Activated CD4-positive, CD25-positive, alpha-beta regulatory T cell (primary cell): ENCODE measurements at regions not wholly inside any gene's neighbourhood (a gene's known extent, or its start where the extent isn't known, plus 50 kb on each side); places are given as distances from the start of the nearest gene placed in this dataset.
"Not testable (repeated sequence)": the region's sequence is repeated elsewhere in the genome, so short reads cannot be mapped to it uniquely, and the experiment has no call there.

Experiments used
- DNase-seq, 4 experiments: peaks; one replicate each; lab custom pipeline; 2025; lab: John Stamatoyannopoulos, UW

DNA sequence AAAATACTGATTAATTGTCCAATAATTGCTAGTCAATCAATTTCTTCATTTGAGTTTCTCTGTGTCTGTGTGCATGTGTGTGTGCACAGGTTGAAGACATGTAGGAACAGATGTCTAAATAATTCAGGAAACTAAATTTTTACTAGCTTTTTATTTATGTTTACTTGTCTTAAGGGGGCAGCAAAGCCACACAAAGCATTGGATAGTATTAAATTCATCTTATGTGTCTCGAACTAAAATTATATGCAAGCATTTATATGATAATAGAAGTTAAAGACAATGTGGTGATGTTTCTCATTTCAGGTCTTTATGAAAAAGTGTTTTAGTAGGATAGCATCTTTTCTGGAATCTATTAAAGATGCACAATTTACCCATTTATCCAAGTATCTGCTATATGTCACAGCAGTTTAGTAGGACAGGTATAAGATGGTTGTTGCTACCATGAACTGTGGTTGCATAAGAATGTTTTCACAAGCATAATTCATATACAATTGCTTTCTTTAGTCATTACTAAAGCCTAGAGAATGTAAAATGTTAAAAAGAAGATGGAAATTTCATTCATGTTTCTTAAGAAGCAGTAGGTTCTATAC is 784.6 kb upstream of the NUDT12 start:
- DNase-seq = no peak

DNA sequence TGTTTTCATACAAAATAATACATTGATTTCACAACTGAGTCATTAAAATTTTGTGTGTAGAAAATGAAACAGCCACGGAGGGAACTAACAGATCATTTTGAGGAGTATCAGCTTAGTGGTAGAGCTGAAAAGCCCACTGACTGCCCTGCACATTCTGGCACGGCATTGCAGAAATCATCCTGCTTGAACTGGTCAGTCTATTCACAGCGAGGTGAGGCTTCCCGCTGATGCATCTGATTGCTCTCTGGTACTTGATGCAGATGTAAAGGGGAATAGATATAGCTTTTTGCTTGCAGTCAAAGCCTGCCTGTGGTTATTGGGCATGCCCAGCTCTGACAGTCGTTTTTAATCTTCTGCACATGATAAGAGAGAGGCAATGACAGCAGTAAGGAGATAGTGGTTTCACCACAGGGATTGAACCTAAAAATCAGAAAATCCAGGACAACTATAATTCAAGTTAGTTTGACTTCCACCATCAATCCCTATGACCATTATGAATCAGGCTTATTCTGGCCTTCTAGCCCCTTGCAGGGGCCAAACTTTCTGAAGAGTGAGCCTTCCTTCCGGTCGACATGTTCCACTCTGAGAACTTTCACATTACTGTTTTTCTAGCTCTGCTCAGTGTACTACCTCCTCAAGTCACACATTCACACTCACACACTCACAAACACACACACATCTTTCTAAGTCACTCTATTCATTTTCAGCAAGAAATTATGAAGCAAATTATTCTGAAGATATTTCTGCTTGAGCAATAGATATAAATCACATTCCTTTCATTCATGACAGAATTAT is 782.8 kb upstream of the NUDT12 start:
- DNase-seq = no peak

DNA sequence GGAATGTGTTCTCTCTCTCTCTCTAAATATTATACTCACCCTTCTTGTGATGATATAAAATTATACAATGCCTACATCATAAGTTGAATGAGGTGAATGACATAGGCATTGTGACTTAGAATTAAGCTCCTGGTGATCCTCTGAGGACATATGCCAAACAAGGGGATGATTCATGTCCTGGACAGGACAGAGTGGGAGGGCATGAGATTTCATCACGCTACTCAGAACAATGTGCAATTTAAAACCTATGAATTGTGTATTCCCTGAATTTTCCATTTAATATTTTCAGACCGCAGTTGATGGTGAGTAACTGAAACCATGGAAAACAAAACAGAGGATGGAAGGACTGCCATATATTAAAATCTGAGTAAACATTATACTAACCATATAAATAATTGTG is 782.2 kb upstream of the NUDT12 start:
- no peak for DNase-seq

DNA sequence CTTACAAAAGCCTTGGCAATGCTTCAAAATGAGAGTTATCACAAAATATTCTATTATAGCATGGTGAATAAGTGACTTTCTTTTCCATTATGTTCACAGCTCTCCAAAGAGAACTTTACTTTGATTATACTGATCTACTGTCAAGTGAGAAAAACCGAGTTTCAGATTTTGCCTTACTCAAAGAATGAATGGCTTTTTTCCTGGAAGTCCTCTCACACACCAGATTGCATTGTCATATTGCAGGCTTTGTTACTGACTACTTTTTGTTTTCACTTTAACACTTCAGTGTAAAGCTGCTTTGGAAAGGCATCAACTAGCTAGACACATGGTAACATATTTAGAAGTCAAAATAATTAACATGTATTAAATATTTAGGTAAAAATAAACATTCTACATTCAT is 765.2 kb upstream of the NUDT12 start:
- no peak for DNase-seq

DNA sequence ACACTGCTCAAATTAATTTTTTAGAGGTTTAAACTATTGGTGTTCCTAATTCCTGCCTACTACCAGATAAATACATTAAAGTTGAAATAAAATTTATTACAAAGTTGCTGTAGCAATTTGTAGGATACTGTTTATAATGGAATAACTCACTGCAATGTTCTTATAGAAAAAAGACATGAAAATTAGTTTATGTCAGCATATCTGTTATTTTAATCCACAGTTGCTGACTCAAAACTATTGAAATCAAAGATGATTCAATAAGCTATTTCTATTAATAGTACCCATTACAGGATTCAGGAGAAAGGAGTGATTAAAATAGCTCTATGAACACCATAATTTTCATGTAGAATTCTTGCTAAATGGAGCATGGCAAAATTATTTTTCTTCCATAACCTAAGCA is 764.4 kb upstream of the NUDT12 start:
- no peak for DNase-seq

DNA sequence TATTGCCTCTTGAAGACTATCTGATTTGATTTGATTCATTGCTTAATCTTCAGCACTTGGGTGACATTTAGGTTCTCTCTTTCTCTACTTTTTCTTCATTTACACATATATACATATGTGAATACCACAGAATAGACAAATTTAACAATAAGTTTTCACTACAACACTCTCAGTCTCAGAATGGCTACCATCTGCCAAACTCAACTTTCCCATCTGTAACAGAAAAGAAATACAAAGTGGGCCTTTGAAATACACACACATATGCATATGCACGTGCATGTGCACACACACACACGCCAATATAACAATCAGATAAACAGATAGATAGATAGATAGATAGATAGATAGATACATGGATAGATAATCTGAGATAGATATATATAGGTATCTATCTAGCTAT is 762.8 kb upstream of the NUDT12 start:
- no peak for DNase-seq

DNA sequence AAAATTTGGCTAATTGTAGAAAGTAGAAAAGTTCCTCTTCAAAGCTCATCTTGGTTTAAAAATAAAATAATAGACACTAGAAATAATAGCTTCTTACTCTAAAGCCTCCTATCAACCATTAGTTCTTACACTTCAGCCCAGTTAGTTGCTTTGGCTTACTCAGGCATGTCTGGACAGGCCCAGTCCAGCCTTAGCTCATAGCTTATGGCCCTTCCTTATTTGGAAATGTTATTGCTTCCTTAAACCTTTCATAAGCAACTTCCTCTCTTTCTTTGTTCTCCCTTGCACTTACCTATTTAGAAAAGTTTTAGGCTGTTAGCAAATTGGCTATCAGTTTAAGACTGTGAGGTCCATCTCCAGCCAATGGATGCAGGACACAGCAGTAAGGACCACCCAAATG is 754.1 kb upstream of the NUDT12 start:
- not testable (repeated sequence) for DNase-seq

DNA sequence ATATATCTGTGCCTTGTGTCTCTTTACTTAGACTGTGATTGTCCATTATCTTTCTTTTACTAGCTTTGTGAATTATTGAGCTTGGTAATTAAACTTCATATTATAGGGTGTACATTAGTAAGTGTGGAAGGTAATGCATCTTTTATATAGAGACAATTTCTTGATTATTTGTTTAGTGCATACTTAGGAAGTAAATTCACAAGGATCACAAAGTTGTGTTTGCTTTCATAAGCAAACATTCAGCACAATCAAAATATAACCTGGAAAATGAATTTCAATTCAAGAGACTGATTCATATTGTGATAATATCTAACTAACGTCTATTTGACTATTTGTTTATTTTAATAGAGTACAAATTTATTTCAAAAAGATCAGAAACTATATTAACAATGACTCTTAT is 749.9 kb upstream of the NUDT12 start:
- no peak for DNase-seq

DNA sequence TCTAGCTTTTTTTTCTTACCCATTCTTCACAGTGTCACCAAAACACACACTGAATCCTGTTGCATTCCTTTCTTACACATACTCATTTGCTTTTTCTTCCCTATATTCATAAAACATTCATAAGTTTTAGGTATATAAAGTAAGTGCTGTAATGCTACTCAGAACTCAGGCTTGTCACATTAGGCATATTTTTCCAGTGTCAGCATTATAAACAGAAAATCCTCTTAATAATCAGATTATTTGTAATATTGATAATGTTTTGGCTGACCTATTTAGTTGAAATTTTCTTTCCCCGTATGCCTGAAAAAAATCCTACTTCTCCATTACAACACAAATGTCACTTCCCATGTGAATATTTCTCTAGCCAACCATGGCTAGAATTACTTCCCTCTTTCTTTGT is 743.0 kb upstream of the NUDT12 start:
- no peak for DNase-seq

DNA sequence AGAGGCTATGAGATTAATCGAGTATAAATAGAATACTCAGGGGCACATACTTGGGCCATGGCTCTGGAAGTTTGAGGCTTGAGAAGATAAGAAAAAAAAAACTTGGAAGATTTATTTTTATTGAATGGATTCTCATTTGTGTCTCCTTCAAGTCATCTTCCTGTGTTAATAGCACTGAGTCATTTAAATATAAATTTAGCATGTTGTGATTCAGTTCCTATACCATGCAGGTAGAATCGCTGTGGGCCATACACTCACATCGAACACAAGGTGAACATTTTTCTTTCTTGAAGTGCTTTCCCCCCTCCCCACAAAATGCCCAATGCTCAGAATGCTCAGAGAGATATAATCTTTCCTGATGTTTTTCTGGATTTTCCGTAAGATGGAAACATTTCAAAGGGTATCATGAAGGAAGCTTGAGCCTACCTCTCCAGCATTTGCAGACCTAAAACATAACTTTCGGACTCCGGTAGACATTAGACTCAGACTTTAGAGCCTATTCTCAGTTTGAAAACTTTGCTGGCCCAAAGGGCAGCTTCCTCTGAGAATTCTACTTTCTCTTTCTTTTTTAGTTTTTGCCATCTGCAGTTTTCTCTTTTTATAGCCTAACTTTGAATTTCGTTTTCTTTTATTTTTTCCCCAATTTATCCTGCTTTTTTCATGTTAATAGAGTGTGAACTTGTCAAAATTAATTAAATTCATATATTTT is 737.6 kb upstream of the NUDT12 start:
- DNase-seq = no peak

DNA sequence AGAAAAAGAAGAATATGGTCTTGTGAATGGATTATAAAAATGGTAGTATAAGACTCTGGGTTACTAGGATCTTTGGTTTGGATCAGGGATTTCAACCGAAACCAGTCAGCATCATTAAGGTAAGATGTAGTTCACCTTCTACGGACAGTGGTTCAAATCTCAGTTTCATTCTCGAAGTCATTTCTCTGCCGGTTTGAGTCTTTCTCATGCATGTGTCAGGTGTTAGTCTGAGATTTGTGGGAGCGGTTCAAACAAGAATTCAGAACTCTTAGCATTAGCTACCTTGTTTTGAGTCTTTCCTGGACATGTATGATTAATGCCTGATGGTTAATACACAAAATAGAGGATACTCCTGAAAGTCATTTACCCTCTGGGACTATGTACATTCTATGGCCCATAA is 735.9 kb upstream of the NUDT12 start:
- no peak for DNase-seq

DNA sequence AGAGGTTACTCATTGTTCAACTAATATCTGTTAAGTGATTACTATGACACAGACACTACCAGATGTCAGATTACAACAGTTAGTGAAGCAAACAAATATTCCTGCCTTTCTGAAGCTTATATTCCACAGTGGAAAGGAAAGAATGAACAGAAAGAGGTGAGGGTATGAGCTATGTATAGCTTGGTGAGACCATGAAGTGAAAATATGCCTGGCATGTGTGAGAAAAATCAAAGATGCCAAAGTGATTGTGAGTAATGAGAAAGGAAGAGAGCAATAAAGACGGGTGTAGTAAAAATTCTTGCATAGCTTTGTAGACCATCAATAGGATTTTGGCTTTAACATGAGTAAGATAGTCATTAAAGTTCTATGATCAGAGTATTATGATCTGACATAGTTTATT is 734.5 kb upstream of the NUDT12 start:
- no peak for DNase-seq

DNA sequence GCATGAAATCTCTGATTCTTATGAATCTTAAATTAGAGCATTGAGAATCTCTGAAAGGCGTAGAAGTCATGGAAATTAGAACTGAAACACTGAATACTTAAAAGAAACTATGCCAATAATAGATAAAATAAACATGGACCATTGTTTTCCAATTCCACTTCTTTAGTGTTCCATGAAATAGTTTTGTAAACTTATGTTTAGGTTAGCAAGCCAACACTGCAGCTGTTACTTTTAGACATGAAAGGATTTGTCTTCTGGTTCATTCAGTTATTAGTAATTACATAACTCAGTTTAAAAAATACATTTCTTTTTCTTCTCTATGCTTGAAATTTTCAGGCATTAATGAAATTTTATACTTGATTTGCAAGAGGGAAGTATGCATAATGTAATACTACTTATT is 733.4 kb upstream of the NUDT12 start:
- DNase-seq = no peak

DNA sequence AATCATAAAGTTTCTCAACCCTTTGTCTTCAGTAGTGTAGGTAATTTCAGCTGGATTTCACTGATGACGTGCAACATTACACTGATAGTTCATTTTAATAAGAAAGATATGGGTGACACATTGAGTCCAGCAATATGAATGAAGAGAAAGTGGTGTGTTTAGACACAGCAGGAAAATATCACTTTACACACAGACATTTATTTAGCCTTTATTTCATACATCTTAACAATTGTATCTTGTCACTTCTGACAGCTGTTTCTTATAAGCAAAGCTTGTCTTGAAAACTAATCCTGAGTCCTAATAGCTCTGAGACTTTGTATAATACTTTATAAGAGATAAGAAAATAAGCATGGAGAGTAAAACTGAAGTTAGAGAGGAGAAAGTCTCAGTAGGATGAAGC is 720.5 kb upstream of the NUDT12 start:
- DNase-seq = no peak

DNA sequence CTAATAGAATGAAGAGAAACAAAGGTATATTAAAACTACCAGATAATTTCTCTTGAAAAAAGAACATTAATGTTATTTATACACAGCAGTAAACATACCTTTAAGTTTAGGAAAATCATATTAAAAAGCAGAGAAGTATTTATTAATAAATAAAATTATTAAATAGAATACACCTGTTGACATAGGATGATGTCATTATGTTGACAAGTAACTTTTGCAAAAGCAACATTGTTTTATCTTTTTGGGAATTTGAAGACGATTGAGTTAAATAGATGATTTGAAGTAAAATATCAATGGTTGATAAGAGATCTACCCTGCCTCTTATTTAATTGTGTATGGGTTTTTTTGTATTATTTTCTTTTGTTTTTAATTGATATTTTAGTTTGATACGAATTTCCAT is 711.1 kb upstream of the NUDT12 start:
- DNase-seq = no peak

DNA sequence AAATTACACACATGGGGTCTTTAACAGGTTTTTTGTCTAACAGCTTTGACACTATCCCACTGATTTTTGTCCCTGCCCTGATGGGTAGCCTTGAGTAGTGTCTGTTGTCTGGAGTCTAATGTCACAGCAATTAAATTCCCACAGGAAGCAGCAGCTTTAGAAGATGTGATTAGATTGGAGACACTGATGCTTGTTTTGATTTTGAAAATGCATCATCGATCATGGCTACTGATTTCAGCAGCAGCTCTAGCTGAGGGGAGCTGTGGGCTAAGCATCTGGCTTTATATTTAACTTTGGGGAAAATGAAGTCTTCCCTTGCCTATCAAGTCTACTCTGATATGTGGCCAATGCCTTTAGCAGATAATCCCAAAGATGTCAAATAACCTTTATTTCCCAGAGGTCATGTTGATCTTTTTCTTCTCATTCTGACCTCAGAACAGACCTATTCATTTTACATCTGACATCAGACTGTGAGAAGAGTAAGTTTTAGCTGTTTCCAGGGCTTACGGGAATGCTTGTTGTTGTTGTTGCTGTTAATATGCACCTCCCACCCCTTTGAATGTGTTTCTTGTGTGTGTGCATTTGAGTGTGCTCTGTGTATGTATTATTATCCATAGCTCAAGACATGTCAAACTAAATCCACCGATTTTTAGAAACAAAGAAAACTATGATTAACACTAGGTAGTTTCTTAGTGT is 704.9 kb upstream of the NUDT12 start:
- DNase-seq = no peak

DNA sequence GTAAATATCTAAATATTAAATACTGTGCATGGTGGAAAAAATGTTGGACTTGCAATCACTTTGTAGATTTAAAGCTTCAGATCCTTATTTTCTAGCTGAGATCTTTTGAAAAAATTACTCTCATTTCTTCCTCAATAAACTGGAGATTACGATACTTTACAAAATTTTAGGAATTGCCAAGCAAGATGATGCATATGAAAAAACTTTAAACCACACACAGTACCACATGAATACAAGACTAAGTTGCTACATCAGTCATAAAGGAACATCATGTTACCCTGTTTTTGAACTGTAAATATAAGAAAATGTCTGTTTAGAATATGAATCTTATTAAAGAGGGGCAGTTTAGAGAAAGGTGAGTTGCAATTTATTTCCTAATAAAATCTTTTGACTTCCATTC is 703.6 kb upstream of the NUDT12 start:
- DNase-seq = no peak

DNA sequence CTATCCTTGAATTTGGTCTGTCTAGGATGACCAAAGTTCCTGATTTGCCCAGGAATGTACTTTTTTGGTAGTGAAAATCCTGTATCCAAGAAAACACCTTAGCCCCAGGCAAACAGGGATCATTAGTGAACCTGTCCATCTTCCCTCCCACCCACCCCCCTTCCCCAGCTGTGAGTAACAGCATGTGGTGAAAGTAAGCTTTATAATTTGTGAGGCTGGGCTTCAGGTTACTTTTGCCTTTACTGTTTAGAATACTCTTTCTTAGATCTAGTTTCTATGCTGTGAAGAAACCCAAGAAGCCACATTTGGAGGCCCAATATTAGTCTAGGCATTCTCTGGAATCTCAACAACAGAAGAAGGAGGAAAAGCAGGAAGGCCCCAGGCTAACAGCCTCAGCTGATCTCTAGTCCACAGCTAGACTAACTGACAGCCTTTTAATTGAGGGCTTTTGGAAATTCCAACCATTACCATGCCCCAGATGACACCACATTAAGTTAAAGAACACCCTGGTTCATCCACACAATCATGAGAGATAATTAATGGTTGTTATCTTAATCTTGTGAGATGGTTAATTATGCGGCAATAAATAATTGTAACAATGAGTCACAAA is 703.0 kb upstream of the NUDT12 start:
- DNase-seq = no peak

DNA sequence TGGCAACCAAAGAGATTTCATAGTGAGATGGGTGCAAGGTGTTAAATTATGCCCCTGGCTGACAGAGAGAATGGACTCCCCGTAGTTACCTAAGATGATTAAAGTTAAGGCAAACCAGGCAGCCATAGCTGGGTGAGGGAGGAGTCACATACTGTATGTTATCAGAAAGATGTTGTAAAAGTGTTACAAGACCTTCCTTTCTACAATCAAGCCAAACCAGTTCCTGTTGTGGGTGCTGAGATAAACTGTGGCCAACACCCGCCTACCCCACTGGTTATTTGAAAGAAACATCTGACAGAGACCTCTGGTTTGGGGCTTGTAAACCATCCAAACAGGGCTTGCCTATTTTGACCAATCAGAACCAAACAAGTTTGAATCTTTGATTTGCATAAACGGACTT is 684.7 kb upstream of the NUDT12 start:
- DNase-seq = no peak

DNA sequence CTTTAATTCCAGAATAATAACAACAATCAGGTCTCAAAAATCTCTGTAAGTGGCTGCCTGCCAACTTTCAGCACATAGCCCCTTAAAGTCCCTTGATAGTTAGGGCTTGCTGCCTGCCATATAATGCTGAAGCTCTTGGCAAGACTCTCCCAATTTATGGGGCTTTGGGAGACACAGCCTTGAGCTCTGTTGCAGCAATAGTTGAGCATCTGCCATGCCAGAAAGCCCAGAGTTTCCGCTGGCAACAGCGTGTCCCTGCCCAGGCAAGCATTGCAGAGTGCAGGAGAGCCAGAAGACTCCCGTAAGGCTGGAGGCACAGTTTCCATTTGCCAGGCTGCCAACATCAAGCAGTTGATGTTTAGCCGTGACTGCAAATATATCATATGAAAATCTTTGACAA is 678.5 kb upstream of the NUDT12 start:
- no peak for DNase-seq

DNA sequence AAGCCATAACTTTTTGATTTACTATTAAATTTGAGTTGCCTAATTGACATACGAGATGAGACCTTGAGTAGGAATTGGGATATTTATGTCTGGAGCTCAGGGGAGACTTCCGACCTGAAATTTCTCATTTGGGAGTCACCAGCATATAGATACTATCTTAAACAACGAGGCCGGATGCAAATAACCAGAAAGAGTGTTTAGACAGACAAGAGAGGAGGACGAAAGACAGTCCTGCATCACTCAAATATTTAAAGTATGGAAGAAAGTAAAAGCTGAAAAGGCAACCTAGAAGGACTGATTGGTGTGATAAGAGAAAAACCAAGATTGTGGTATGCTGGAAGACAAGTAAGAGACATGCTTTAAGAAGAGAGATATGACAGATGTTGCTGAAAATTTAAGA is 675.0 kb upstream of the NUDT12 start:
- no peak for DNase-seq
